ENCODE measurements at regions not wholly inside any gene's neighbourhood (a gene's known extent, or its start where the extent isn't known, plus 50 kb on each side); places are given as distances from the start of the nearest gene placed in this dataset.

DNA sequence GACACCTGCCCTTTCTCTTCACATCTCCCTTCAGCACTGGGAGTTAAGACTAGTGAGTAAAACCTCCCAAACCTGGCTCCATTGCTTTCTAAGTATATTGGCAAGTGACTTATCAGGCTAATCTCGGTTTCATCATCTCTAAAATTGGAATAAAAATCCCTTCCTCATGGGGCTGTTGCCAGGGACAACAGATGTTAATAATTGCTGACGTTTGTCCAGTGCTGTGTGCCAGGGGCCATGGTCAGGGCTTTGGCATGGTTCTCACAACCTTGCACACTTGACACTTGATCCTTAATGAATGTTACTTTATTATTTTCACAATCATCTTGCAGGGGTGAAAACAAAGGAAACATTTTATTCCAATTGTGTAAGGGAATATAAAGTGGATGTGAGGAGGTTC is 1262.0 kb upstream of the WWC1 start (continued):
- TF ChIP-seq, protein P1, sequence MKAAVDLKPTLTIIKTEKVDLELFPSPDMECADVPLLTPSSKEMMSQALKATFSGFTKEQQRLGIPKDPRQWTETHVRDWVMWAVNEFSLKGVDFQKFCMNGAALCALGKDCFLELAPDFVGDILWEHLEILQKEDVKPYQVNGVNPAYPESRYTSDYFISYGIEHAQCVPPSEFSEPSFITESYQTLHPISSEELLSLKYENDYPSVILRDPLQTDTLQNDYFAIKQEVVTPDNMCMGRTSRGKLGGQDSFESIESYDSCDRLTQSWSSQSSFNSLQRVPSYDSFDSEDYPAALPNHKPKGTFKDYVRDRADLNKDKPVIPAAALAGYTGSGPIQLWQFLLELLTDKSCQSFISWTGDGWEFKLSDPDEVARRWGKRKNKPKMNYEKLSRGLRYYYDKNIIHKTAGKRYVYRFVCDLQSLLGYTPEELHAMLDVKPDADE (CRISPR knock-in tag; IDR thresholded peaks at IDR 0.05): no peak

GRCh38 chr5:167030500-167031120 is 1260.8 kb upstream of the WWC1 start:
- no peaks in the 10 kb centered on the region for H3K79me2 ChIP-seq (ENCODE audit: insufficient read depth, low read length)
- H3K4me3 ChIP-seq (replicated peaks in 1 of 3; ENCODE audit: insufficient read depth in 1 of 3, low read depth in 2 of 3, low read length in 3 of 3): no peak overlapping the region
- POLR2A ChIA-PET: no interaction called here
- H2AFZ ChIP-seq (ENCODE audit: low read length): no peak overlapping the region
- H3K9ac ChIP-seq (ENCODE audit: insufficient read depth, low read depth, low read length): no peak overlapping the region
- H3K27ac ChIP-seq (ENCODE audit: extremely low read length, insufficient read depth, low read length): no peak overlapping the region
- no peak for FAIRE-seq
- no peaks in the 10 kb centered on the region for H3K9me3 ChIP-seq (ENCODE audit: low read length)
- H3K27me3 ChIP-seq (ENCODE audit: control insufficient read depth in 1 of 2, insufficient read depth in 2 of 2, low read length in 2 of 2): no peaks in the 10 kb centered on the region
- ATAC-seq: peak; percentile 44; the same call in 2 of the 3 replicates
- intact Hi-C loops (cut with micrococcal nuclease; ENCODE audit: unreplicated experiment) (no loop called here), in situ Hi-C loops (cut with HindIII; ENCODE audit: extremely low pct_ligation_motif_present, low pct_unique_long_range_greater_than_20kb) (no loop called here)
- CTCF ChIA-PET (ENCODE audit: low intra/inter-chr PET ratio, low total read pairs): no interaction called here
- no peak for TF ChIP-seq MIXL1 (CRISPR knock-in tag; IDR thresholded peaks at IDR 0.05)
- TF ChIP-seq HIVEP1 (CRISPR knock-in tag; IDR thresholded peaks at IDR 0.05): no peak
- TF ChIP-seq ZBTB43 (CRISPR knock-in tag; conservative IDR thresholded peaks at IDR 0.05): no peak
- TF ChIP-seq ARNTL (CRISPR knock-in tag; IDR thresholded peaks at IDR 0.05): no peak
- TF ChIP-seq, protein P2, sequence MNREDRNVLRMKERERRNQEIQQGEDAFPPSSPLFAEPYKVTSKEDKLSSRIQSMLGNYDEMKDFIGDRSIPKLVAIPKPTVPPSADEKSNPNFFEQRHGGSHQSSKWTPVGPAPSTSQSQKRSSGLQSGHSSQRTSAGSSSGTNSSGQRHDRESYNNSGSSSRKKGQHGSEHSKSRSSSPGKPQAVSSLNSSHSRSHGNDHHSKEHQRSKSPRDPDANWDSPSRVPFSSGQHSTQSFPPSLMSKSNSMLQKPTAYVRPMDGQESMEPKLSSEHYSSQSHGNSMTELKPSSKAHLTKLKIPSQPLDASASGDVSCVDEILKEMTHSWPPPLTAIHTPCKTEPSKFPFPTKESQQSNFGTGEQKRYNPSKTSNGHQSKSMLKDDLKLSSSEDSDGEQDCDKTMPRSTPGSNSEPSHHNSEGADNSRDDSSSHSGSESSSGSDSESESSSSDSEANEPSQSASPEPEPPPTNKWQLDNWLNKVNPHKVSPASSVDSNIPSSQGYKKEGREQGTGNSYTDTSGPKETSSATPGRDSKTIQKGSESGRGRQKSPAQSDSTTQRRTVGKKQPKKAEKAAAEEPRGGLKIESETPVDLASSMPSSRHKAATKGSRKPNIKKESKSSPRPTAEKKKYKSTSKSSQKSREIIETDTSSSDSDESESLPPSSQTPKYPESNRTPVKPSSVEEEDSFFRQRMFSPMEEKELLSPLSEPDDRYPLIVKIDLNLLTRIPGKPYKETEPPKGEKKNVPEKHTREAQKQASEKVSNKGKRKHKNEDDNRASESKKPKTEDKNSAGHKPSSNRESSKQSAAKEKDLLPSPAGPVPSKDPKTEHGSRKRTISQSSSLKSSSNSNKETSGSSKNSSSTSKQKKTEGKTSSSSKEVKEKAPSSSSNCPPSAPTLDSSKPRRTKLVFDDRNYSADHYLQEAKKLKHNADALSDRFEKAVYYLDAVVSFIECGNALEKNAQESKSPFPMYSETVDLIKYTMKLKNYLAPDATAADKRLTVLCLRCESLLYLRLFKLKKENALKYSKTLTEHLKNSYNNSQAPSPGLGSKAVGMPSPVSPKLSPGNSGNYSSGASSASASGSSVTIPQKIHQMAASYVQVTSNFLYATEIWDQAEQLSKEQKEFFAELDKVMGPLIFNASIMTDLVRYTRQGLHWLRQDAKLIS (CRISPR knock-in tag; IDR thresholded peaks at IDR 0.05): no peak
- no peak for TF ChIP-seq CBFB (CRISPR knock-in tag; IDR thresholded peaks at IDR 0.05)
- no peak for TF ChIP-seq SPEN (CRISPR knock-in tag; IDR thresholded peaks at IDR 0.05; ENCODE audit: low read depth)
- TF ChIP-seq MIER3 (CRISPR knock-in tag; IDR thresholded peaks at IDR 0.05; ENCODE audit: borderline replicate concordance): no peak
- TF ChIP-seq ISX (CRISPR knock-in tag; conservative IDR thresholded peaks at IDR 0.05): no peak
- no peak for TF ChIP-seq ZNF337 (CRISPR knock-in tag; IDR thresholded peaks at IDR 0.05; ENCODE audit: borderline replicate concordance, low read depth)
- TF ChIP-seq HNF4G (IDR thresholded peaks at IDR 0.05; ENCODE audit: borderline replicate concordance, low read depth, low read length): no peak
- no peak for TF ChIP-seq HNF4G (CRISPR knock-in tag; IDR thresholded peaks at IDR 0.05; ENCODE audit: borderline replicate concordance, low read depth)
- no TSS peak for BruUV-seq (replicated peaks)
- no peaks in the 10 kb centered on the region for H3K4me1 ChIP-seq (ENCODE audit: insufficient read depth, low read length)
- no peak for DNase-seq (ENCODE audit: low spot score)
- H4K20me1 ChIP-seq (ENCODE audit: insufficient read depth, low read length): no peaks in the 10 kb centered on the region
- 48% methylated on average over 17 of the region's 17 CpGs for WGBS (ENCODE audit: low lambda C conversion rate)
- no peak overlapping the region for H3K4me2 ChIP-seq (ENCODE audit: low read depth, low read length)
- no peaks in the 10 kb centered on the region for H3K36me3 ChIP-seq (replicated peaks in 1 of 2; ENCODE audit: control insufficient read depth in 1 of 2, insufficient read depth in 2 of 2, low read length in 2 of 2)
